Fibroblast of peridontal ligament (primary cell): ENCODE measurements at regions not wholly inside any gene's neighbourhood (a gene's known extent, or its start where the extent isn't known, plus 50 kb on each side); places are given as distances from the start of the nearest gene placed in this dataset.

Experiments
- DNase-seq: peaks from one replicate; pipeline ENCODE4 v3.0.0-alpha.2; 2010; ENCODE audit errors: extremely low read depth

DNA sequence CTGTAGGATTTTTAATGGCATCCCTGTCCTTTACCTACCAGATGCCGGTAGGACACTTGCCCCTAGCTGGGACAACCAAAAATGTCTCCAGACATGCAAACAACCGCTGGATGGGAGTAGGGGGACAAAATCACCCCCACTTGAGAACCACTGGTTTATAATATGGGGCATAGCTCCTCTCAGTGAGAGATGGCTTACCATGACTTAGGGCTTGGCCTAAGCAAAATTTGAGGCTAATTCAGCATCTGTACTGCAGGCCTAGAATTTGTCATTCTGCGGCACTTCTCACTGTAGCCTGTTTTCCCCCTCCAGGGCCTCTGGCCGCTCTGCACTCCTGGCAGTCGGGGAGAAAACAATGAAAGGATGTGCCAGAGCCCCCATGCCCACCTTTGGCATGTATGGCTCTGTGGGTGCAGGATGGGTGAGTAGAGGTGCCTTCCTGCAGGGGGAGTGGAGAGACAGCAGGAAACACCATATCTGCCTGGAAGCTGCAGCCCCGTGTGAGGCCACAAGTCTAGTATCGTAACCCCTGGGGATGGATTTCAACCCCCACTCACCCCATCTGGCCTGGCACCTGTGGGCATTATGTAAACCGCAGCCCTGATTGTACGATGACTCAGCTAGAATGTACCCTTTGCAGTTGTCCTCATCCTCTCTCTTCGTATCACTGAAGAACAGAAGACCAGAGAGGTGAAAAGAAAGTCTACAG lies 268.1 kb downstream of the SOX9 start:
- DNase-seq, result no peak

DNA sequence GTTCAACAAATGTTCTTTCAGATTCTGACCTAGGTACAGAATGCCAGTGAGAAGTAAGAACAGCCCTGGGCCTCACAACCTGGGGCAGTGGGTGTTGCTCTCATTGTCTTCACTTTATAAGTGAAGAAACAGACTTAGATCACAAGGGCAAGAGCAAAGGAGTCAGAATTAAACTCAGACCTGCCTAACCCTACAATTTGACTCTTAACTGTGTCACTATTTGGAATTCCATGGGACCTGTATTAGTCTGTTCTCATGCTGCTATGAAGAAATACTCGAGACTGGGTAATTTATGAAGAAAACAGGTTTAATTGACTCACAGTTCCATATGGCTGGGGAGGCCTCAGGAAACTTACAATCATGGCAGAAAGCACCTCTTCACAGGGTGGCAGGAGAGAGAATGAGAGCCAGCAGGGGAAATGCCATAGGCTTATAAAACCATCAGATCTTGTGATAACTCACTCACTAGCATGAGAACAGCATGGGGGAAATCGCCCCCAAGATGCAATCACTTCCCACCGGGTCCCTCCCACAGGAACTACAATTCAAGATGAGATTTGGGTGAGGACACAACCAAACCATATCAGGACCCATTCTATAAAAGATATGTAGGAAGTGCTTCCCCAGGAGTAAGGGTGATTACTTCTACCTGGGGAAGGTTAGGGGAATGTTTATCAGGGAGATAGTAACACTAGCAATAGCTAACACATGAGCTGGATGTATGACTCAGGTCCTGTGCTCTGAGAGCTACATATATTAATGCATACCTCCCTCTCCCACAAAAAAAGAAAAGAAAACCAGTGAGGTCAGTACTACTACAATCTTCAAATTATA lies 270.1 kb downstream of the SOX9 start:
- peak; percentile 19 for DNase-seq

DNA sequence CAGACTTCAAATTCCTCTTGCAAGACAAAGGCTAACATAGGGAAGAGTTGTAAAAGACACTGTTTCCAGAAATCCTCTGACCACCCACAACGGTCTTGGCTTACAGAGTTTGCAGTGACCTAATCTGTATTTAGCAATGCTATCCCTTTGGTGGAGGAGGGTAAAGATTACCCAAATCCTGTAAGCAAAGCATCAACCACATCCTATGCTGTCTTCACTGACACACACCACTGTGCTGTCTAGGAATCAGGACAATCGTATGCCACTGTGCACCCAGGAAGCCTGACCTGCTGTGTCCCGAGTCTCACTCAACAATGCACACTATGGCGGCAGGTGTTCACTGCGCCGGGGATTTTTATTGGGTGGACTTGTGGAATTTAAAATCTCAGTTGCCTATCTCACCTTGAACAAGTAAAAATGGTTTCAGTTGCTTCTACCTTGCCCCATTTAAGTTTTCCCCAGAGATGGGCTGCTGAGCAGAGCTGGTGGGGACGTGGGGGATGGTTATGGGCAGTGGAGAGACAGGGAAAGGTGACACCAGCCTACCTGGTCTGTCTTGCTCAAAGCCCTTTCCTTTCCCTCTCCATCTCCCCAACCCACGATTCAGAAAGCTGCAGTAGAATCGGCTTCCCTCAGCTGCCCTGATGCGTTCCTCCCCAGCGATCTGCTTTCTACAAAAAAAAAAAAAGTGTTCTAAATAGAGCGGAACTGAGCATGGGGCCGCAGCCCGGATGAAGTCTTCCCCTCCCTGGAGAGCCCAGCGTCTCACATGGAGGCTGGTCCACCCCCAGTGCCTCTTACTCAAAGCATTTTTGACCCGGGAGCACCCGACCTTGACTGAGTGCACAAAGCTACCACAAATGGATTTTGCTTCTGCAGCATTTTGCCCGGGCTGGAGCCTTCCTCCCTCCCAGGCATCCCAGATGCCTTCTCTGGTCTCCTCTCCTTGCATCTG lies 271.5 kb downstream of the SOX9 start:
- peak; percentile 92 for DNase-seq

DNA sequence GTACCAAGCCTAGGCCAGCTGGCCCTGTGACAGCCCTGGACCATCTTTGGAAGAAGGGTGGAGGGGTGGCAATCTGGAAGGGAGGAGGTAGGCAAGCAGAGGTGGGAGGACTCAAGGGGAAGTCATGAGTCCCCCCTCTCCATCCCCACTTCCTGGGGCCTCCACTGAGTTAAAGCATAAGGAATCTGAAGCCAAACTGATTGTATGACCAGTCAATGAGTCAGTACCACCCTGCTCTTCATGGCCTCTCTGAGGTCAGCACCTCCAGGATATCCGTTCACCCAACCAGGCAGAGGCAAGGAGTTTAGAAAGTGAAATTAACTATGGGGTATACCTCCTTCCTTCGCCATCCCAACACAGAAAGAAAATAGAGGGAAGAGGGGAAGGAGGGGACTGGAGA lies 272.7 kb downstream of the SOX9 start:
- peak; percentile 78 for DNase-seq

DNA sequence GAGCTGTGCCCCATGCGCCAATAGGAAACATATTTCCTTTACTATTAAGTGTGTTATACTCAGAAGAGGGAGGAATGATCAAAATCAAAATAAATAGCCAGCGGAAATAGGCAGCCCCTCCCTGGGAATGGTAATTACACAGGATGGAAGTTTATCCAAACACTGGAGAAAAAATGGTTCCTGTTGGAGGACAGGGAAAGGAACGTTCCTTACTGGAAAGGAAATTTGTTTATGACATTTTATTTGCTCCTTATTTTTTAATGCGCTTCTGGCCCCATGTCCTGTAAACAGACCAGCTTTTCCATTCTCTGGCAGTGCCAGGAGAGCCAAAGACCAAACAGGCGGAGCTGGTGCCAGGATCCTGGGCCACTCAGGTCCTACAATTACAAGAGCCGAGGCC lies 273.7 kb downstream of the SOX9 start:
- DNase-seq, result no peak

DNA sequence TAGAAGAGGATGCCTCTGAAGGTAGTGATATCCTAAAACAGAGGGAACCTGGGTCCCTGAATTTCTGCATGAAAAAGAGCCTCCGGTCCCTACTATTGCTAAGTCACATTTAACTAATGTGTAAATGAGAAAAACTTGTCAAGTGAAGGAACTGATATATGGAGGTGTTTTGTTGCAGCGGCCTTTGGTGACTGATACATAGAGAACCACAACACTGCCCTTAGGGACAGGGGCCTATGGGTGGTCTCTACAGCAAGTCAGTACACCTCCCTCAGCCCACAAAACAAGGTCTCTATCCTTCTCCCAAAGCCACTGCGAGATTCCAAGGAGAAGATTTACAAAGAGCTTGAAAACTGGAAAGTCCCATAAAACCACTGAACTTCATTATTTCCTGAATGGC lies 275.3 kb downstream of the SOX9 start:
- DNase-seq, result no peak

DNA sequence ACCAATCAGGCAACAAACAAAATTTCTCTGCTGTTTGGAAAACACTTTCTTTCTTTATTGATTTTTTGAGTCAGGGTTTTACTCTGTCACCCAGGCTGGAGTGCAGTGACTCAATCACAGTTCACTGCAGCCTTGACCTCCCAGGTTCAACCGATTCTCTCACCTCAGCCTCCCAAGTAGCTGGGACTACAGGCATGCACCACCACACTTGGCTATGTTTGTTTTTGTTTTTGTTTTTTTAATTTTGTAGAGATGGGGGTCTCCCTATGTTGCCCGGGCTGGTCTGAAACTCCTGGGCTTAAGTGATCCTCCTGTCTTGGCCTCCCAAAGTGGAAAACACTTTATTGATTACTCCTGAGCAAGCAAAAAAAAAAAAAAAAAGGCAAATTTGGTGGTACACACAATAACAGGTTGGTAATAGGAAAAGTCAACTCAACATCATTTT lies 276.4 kb downstream of the SOX9 start:
- DNase-seq, result no peak

DNA sequence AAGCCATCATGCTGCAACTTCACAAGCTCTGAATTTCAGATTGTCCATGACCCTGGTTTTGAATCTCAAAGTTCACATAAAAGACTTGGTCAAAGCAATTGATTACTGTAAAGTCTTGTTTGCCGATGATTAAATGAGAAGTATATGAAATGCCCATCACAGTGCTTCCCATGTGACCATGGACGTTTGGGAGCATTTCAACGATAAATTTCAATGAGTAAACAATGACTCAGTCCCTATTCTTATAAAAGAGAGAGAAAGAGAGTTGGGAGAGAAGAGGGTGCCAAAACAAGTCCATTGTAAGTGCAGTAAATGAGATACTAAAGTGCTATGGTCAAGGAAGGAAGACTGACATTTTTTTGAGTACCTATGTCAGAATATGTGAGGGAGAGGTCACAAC lies 276.9 kb downstream of the SOX9 start:
- peak; percentile 51 for DNase-seq

DNA sequence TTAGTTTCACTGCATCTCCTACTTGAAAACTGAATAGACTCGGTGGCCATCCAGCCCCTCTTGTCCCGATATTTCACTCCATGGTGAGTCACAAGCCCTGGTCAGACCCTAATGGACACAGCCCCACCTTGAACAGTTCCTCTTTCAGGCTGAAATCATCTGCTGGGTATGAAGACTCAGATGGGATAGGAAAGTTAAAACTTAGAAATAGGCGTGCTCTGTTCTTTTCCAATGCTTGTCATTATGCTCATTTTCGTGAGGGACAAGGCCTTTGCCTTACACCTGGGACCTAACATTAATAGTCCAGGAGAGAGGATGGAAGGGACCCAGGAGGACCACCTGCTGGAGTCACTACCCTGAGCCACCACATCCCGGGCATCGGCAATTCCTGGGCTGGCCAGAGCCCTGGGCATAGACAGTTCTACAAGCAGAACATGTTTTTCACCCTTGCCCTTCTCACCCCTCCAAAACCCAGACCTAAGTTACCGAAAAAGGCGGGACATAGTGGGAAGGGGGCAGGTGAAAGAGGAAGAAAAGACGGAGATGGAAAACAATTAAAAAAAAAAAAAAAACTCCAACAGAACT lies 278.3 kb downstream of the SOX9 start:
- no peak for DNase-seq

DNA sequence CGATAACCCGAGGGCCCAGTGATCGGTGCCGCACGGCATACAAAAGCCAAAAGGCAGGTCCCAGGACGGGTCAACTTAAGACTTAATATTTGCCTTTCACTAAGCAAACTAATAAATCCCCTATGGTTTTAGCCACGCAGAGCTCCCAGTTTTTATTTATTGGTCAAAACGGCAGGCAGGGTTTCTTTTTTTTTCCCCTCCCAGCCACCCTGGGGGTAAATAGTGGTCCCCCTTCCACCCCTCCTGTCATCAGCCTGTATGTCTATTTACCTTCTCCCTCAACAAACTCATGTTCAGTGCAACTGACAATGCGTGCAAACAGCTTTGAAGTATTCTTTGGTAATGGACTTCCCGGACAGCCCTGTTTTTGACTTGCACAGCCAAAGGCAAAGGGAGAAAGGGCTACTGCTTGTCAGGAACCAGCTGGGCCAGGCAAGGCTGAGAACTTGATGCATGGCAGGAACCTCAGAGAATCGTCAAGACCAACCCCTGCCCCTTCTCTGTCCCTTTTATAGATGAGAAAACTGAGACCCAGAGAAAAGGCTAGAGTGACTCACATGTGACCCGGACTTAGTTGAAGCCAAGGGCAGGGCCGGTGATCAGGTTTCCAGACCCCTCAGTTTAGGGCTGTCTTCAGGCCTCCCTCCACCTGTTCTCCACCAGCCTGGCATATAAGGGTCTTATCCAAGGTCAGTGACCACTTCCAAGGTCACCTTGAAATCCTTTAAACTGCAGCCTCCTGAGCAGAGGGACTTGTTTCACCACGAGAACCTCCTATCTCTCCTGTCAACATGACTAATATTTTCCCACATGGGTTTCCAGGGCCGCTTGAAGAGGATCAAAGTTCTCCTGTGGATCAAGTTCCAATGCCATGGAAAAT lies 279.0 kb downstream of the SOX9 start:
- no peak for DNase-seq

DNA sequence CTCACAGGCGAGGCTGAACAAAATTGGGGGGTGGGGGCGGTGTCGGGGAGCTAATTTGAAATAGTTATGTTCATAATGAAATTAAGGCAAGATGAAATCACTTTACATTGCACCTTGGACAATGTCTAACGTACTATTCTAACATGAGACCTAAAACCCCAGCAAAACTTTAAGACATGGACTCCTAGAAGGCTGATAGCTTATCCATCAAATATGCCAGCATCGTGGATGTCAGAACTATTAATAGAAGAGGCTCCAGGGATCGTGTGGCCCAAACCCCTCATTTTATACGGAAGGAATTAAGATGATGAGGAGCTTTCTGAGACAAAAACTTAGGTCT lies 279.6 kb downstream of the SOX9 start:
- DNase-seq, result no peak

DNA sequence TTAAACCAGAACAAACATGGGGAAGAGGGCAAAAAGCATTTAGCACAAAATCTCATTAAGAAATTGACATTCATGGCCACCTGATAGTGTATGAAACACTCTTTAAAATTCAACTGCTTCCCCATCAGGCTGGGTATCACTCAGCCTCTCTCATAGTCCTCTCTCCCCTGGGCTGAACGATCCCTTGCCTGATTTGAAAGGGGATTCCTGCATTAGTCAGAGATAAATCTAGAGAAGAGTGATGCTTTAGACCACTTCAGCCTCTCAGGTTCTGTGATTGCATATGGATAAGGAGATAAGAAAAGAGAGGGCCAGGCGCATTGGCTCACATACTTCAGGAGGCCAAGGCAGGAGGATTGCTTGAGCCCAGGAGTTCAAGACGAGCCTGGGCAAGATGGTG lies 280.0 kb downstream of the SOX9 start:
- DNase-seq, result no peak

DNA sequence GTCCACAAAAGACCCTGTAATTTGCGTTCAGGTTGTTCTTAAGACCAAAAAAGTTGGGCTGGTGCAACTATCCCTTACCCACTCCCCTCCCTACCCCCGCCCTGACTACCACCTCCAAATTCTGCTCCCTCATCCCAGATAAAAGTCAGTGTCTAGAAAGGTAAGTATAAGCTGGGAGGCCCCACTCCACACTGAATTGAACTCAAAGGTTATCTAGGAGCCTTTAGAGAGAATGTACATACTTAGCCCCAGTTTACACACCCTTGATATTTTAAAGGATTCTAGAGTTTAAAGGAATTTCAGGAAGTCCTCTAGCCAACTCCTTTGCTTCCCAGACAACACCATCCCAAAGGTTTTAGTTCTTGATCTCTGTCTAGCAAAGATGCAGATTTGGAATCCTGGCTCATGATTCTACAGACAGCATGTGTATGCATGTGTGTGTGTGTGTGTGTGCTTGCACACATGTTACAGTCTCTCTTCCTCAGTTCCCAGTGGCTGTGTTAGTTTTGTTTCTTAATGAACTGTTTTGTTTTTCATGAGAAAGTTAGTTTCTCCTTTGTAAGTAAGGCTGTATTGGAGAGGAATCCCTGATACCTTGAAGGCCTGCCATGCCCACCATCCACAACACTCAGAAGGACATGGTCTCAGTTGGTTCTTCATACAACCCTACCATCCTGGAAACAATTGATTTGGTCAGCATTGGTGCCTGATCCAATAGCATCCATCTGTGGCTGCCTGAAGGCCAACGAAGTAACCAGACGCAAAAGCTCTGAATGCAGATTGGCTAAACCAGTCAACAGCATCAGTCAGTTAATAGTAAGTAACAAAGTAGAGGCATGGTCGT lies 281.3 kb downstream of the SOX9 start:
- no peak for DNase-seq

DNA sequence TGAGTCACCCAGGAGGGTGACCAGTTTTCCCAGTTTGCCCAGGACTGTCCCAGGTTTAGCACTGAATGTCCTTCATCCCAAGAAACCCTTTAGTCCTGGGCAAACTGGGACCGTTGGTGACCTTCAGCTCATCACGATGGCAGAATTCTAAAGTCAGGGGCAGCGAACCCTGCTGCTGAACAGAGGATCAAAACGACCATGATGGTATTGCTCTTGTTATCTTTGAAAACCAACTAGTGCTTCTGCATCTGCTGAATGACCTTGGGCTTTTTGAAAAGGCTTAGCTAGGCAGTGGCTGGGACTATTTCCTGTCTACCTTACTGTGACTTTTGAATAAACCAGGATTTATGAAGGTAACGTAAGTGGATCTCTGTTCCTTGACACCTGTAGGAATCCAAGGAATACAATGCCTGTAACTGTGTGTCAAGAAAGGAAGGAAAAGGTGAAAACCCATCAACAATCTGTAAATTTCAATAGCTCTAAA lies 281.9 kb downstream of the SOX9 start:
- no peak for DNase-seq

DNA sequence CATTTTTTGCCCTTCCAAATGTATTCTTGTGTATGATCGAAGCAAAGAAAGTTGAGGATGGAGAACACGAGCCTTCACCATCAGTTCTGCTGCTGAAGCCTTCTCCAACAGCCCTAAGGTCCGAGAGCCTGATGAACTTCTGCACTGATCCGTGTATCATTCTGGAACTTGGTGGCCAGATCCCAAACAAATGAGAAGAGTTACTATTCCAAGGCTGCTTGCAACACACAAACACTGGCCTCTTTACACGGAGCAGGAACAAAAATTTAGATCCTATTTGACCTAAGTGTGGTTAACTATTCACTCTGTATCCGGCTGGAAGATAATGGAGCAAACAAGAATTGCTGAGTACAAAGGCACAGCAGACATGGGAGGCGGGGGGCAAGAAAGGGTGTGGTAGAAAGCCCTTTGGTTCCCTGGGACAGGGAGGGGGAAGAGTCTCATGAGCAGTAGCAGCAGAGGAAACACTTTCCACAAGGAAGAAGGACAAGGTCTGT lies 282.9 kb downstream of the SOX9 start:
- DNase-seq, result no peak

DNA sequence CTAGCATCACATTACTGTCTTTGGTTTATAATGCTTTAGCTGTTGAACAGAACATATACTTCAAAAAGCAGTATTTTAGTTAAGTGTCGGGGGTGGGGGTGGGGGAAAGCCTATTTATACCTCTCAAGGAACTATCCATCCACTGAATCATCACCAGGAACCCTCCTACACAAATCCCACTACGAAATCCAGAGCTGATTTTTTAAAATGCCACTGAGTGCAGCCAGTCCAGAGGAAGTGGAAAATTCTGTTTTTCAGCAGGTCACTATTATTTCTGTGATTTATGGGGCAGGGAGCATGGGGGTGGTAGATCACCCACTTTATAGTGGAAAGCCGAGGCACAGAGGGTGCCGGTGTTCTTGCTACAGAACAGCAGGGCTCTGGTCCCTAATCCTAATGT lies 284.1 kb downstream of the SOX9 start:
- peak; percentile 36 for DNase-seq

DNA sequence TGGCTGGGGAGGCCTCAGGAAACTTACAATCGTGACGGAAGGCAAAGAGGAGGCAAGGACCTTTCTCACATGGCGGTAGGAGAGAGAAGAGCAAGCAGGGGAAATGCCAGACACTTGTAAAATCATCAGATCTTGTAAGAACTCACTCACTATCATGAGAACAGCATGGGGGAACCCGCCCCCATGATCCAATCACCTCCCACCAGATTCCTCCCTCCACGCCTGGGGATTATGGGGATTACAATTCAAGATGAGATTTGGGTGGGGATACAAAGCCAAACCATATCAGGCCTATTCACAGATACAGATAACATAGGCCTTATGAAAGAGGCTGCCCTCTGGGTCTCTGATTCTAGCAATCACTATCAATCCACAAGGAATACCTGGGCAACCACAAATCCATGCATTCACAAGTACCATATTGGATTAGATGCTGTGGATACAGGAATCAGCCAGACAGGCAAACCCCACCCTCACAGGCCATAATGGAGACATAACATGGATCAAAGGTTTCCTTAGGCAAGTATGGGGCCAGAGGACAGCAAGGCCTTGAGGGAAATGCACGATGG lies 284.9 kb downstream of the SOX9 start:
- DNase-seq, result no peak

DNA sequence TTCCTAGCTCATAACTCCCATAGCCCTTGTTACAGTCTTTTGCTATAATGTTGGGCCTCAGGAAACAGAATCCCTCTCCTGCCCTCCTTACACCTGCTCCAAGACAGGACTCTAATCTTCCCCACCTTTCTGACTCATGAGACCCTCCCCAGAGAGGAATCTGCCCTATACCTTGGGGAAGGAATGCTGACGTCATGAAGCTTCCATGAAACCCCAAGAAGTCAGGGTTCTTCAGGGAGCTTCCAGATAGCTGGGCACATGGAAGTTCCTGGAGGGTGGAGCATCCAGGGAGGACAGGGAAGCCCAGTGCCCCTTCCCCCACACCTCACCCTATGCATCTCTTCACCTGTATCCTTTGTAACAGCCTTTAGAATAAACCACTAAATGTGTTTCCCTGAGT lies 285.7 kb downstream of the SOX9 start:
- DNase-seq, result no peak

DNA sequence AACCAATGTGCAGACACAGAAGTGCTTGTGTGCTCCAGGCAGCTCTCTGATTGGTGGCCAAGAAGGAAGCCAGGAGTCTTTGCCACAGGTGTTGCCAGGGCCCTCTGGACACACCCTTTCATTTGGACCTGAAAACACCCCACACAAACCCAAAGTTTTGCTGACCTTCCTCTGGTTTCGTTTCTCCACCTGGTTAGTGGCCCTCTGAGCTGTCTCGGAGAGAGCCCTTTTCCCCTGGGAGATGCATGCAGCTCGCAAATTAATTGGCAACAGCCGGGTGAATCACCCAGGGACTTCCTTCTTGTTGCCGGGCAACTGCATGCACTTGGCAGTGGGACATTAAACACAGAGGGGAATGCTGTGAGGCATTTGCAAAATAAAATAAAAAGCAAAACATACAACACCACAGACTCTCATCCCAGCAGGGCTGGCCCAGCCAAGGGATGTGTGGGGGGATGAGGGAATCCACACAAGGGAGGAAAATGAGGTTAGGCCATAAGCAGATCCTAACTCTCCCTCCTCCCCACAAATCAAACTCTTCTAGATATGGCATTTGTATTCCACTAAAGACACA lies 286.6 kb downstream of the SOX9 start:
- peak; percentile 96 for DNase-seq
